COLO668 (cell line): ENCODE measurements at regions not wholly inside any gene's neighbourhood (a gene's known extent, or its start where the extent isn't known, plus 50 kb on each side); places are given as distances from the start of the nearest gene placed in this dataset.
"Not testable (repeated sequence)": the region's sequence is repeated elsewhere in the genome, so short reads cannot be mapped to it uniquely, and the experiment has no call there.

Experiments used
- DNase-seq: peaks from one replicate; lab custom pipeline; 2025; ENCODE audit not compliant: unreplicated experiment; lab: John Stamatoyannopoulos, UW

GRCh38 chr17:22044706-22045246, 352.5 kb downstream of the KCNJ18 start:
- not testable (repeated sequence) for DNase-seq

- not testable (repeated sequence) for DNase-seq
These were observed 355.2 kb downstream of the KCNJ18 start for GRCh38 chr17:22047521-22047920.

GRCh38 chr17:22048226-22048625, 355.9 kb downstream of the KCNJ18 start:
- DNase-seq: not testable (repeated sequence)

- DNase-seq: not testable (repeated sequence)
These were observed 358.4 kb downstream of the KCNJ18 start for GRCh38 chr17:22050766-22051165.

GRCh38 chr17:22052715-22053114, 360.4 kb downstream of the KCNJ18 start:
- DNase-seq: not testable (repeated sequence)

- DNase-seq: not testable (repeated sequence)
These were observed 364.2 kb downstream of the KCNJ18 start for GRCh38 chr17:22056566-22056965.

GRCh38 chr17:22075918-22076317, 383.6 kb downstream of the KCNJ18 start:
- DNase-seq: not testable (repeated sequence)

GRCh38 chr17:22088589-22088988, 396.3 kb downstream of the KCNJ18 start:
- DNase-seq: not testable (repeated sequence)

- DNase-seq: no peak
These were observed 398.1 kb downstream of the KCNJ18 start for GRCh38 chr17:22090263-22090935.

GRCh38 chr17:22091041-22091679, 398.8 kb downstream of the KCNJ18 start:
- not testable (repeated sequence) for DNase-seq

- DNase-seq: not testable (repeated sequence)
These were observed 399.5 kb downstream of the KCNJ18 start for GRCh38 chr17:22091840-22092239.

GRCh38 chr17:22095414-22095813, 403.1 kb downstream of the KCNJ18 start:
- not testable (repeated sequence) for DNase-seq

- not testable (repeated sequence) for DNase-seq
These were observed 407.3 kb downstream of the KCNJ18 start for GRCh38 chr17:22099633-22100032.

- no peak for DNase-seq
These were observed 409.9 kb downstream of the KCNJ18 start for GRCh38 chr17:22102177-22102576.

GRCh38 chr17:22116720-22117119, 424.4 kb downstream of the KCNJ18 start:
- not testable (repeated sequence) for DNase-seq

- not testable (repeated sequence) for DNase-seq
These were observed 425.1 kb downstream of the KCNJ18 start for GRCh38 chr17:22117401-22117800.

GRCh38 chr17:22119016-22119415, 426.7 kb downstream of the KCNJ18 start:
- not testable (repeated sequence) for DNase-seq

- DNase-seq: not testable (repeated sequence)
These were observed 427.4 kb downstream of the KCNJ18 start for GRCh38 chr17:22119751-22120150.

- DNase-seq: no peak
These were observed 431.4 kb downstream of the KCNJ18 start for GRCh38 chr17:22123536-22124281.

- DNase-seq: no peak
These were observed 435.8 kb downstream of the KCNJ18 start for GRCh38 chr17:22128171-22128570.

GRCh38 chr17:22128723-22129122, 436.4 kb downstream of the KCNJ18 start:
- no peak for DNase-seq
